SIG-M5 treated with dmso at 0.1 percent for 504 hours (cell line): ENCODE measurements at regions not wholly inside any gene's neighbourhood (a gene's known extent, or its start where the extent isn't known, plus 50 kb on each side); places are given as distances from the start of the nearest gene placed in this dataset.
"Not testable (repeated sequence)": the region's sequence is repeated elsewhere in the genome, so short reads cannot be mapped to it uniquely, and the experiment has no call there.

ENCODE experiments used
- DNase-seq: peaks from one replicate; lab custom pipeline; 2025; ENCODE audit not compliant: unreplicated experiment; lab: John Stamatoyannopoulos, UW

GRCh38 chr7:94303695-94304094 is 91.0 kb upstream of the COL1A2 start:
- DNase-seq = no peak

GRCh38 chr7:94304878-94305277 is 89.8 kb upstream of the COL1A2 start:
- no peak for DNase-seq

- no peak for DNase-seq
Observed at GRCh38 chr7:94305836-94306235, 88.9 kb upstream of the COL1A2 start.

- no peak for DNase-seq
Observed at GRCh38 chr7:94307399-94308048, 87.2 kb upstream of the COL1A2 start.

GRCh38 chr7:94311515-94311914 is 83.2 kb upstream of the COL1A2 start:
- DNase-seq = no peak

DNA sequence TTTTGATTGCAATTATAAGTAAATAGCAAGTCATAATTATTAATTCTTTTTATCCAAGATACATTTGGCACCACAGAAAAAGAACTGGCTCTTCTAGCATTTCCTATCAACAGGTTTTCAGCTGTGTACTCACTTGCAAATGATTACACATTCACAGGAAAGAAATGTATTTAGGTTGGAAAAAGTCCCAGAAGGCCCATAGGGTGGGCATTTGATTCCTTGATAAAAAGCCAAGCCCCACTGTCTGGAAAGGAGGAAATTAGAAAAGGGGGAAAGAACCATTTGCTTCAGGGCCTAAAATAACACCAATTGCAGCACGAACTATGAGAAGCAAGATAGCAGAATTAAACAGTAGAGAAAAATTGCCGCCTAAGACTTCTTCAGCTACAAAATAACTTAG is 80.8 kb upstream of the COL1A2 start:
- DNase-seq = no peak

- DNase-seq = no peak
Observed at GRCh38 chr7:94314413-94315410, 80.0 kb upstream of the COL1A2 start.

GRCh38 chr7:94321138-94321537 is 73.6 kb upstream of the COL1A2 start:
- not testable (repeated sequence) for DNase-seq

GRCh38 chr7:94323844-94324243 is 70.9 kb upstream of the COL1A2 start:
- no peak for DNase-seq

DNA sequence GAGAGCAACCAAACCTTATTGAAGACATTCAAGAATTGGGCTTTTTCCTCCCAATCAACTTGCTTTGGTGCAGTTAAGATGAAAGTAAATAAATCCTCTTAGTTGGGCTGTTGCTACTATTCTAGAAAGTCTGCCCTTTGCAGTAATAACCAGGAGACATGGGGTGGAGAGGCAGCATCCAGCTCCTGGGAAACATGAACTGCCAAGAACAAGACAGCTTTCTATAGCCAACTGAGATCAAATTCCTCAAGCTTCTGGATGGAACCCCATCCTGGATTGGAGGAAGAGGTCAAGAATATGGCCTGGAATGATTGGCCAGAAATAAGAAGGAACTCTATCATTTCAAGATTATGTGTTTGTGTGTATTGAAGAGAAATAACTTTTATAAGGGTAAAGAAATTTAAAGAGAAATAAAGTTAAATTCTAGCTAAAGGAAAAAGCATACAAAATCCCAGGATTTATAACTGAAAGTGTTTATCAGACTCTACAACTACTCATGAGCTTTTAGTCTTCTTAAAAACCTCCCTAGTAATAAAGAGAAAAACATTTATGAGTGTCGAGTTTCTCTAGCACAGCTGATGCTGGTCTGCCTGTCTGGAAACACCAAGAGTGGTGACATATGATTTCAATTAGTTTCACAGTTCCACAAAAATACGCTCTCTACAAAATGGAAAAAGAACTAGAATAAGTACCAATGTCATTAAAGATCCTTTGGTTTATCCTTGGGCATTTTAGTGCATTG is 70.1 kb upstream of the COL1A2 start:
- DNase-seq = no peak

GRCh38 chr7:94325122-94325475 is 69.6 kb upstream of the COL1A2 start:
- DNase-seq = no peak

DNA sequence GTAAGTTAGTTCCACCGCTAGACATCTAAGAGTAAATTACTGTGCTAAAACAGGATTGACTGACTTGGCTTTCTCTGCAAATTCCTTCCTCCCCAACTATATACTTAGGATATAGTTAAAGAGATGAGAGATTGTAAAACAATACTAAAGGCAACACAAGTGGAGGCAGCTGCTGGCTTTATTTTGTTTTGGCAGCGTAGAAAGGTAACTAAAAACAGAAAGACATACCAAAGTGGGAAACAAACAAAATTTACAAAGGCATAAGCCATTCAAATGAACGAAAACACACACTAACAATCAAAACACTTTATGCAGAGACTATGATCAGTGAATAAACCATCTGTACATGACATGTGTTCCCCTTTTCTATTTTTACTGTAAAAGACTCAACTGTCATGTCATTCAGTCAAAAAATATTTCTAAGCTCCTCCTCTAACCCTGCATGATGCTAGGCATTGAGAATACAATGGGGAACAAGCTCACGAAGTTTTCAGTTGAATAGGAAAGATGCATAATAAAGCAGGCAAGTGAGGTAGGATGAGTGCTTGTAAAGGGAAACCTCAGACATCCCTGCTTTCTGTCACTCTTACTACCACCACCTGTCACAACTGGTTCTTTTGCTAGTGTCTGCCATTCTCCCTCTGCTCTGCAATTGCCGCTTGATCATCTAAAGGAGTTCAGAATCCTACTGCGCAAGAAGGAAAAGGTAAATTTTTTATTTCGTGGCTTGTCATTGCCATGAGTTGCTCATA is 64.2 kb upstream of the COL1A2 start:
- no peak for DNase-seq

- no peak for DNase-seq
Observed at GRCh38 chr7:94332571-94332970, 62.1 kb upstream of the COL1A2 start.

DNA sequence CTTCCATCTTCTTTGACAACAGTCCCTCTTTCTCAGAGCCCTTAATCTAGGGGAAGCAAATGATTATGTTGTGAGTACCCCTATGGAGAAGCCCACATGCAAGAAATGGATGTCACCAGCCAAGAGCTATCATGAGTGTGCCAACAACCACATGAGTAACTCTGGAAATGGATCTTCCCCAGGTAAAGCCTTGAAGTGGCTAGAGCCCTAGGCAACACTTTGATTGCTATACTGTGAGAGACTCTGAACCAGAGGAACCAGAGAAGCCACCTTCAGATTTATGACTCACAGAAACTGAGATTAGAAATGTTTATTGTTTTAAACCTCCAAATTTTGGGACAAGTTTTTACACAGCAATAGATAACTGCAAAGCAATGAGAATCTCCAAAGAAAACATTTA is 60.9 kb upstream of the COL1A2 start:
- DNase-seq = no peak

DNA sequence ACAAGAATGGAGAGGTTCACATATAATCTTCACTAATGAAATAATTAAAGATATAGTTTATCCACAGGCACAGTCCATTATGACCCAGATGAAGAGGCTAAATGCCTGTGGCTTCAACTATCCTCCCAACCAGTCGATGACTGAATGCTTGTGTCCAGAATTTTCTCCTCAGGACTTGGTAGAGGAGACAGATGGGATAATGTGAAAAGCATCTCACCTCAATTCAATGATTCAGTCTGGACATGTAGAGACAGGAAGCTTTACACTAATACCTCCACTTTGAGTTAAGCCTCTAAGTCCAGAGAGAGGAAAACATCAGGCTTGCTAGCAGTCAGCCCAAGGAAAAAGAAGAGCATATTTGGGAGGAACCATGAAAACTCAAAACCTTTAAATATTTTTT is 59.1 kb upstream of the COL1A2 start:
- no peak for DNase-seq

- no peak for DNase-seq
Observed at GRCh38 chr7:94336009-94336408, 58.7 kb upstream of the COL1A2 start.

GRCh38 chr7:94338921-94339371 is 55.7 kb upstream of the COL1A2 start:
- no peak for DNase-seq

DNA sequence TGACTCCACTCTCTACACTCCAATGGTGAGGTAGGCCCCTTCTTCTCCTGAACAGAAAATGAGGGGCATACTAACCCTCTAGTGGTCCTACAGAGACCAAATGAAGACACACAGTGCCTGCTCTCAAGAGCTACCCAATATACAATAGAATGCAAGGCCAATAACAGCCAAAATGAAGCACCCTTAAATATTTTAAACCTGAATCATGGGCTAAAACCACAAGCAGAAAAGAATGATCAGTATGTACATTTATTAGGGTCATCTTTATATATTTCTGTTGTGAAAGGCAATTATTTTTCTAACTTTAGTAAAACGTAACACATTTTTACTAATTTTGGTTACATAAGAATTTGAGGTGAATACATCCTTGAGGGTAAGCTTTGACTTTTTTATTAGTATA is 49.9 kb upstream of the COL1A2 start:
- DNase-seq = no peak
